Central memory CD8-positive, alpha-beta T cell (primary cell): ENCODE measurements at regions not wholly inside any gene's neighbourhood (a gene's known extent, or its start where the extent isn't known, plus 50 kb on each side); places are given as distances from the start of the nearest gene placed in this dataset.

Experiments used
- ATAC-seq: fragments of 150-1000 bp; cut with Tn5 transposase; replicated peaks from 2 replicates; pipeline ENCODE4 v1.10.0; 2022; ENCODE audit warnings: mild to moderate bottlenecking, moderate FRiP score, moderate number of reproducible peaks; ENCODE audit not compliant: poor library complexity, severe bottlenecking; ENCODE audit errors: extremely low read depth
- DNase-seq, 2 donors: peaks; one replicate each; pipeline ENCODE4 v3.0.0; 2021; ENCODE audit warnings: low spot score in 2 of 2
- H3K27ac Mint-ChIP-seq: one replicate; pipeline ENCODE4 v1.8.0; 2022; ENCODE audit warnings: low read depth, mild to moderate bottlenecking, moderate library complexity, mixed read lengths
- H3K27me3 Mint-ChIP-seq: one replicate; pipeline ENCODE4 v1.8.0; 2022; ENCODE audit warnings: mixed read lengths
- H3K36me3 Mint-ChIP-seq: one replicate; pipeline ENCODE4 v1.8.0; 2022; ENCODE audit warnings: mild to moderate bottlenecking, moderate library complexity, mixed read lengths; ENCODE audit not compliant: insufficient read depth
- H3K4me1 Mint-ChIP-seq: one replicate; pipeline ENCODE4 v1.8.0; 2022; ENCODE audit warnings: mixed read lengths
- H3K4me3 Mint-ChIP-seq: one replicate; pipeline ENCODE4 v1.8.0; 2022; ENCODE audit warnings: mild to moderate bottlenecking, moderate library complexity, mixed read lengths
- H3K9me3 Mint-ChIP-seq: one replicate; pipeline ENCODE4 v1.8.0; 2022; ENCODE audit warnings: mixed read lengths

DNA sequence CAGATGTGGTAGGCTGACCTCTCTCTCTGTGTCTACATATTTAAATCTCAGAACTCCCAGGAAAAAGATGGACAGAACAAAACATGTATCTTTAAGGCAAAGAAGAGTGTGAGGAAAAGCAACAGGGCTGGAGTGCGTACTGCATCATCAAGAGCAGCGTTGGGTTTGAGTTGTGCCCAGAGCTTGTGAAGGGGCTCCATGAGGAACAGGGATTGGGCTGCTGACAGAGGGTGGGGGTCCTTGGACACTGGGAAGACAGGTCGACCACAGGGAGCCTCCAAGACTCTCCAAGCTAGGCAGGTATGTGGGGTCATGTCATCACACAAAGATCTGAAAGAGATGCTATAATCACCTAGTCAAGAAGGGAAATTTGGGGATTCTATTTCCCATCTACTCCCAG, 309.9 kb downstream of the IRX1 start:
- no peaks in the 10 kb centered on the region for H3K4me1 Mint-ChIP-seq
- H3K27ac Mint-ChIP-seq: no peak overlapping the region
- no peak overlapping the region for H3K4me3 Mint-ChIP-seq
- H3K9me3 Mint-ChIP-seq: peaks cover 30% of the 10 kb centered on the region
- H3K36me3 Mint-ChIP-seq: no peaks in the 10 kb centered on the region
- ATAC-seq: no peak
- H3K27me3 Mint-ChIP-seq: no peaks in the 10 kb centered on the region
- DNase-seq: no peak

DNA sequence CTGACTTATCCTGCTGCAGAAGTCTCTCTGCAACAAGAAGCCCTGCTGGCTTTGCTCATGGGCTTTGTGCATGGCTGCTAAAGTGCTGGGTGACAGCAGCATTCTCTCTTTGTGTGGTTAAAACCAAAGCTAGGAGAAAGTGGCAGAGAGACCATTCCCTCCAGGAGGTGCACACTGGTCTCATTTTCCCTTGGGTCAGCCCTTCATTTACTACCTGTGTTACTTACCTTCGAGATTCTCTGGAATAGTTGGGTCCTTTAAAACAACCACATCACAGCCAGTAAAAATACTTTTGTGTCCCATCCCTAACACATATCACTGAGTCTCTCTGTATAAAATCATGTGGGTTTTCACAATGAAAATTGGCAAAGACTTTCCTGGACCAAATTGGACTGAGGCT, 315.5 kb downstream of the IRX1 start:
- Mint-ChIP-seq H3K27ac (no peak overlapping the region), H3K4me3 (no peak overlapping the region), H3K36me3 (no peaks in the 10 kb centered on the region), H3K4me1 (no peaks in the 10 kb centered on the region), H3K27me3 (no peaks in the 10 kb centered on the region), H3K9me3 (peaks cover 36% of the 10 kb centered on the region)
- ATAC-seq (no peak), DNase-seq (no peak)

DNA sequence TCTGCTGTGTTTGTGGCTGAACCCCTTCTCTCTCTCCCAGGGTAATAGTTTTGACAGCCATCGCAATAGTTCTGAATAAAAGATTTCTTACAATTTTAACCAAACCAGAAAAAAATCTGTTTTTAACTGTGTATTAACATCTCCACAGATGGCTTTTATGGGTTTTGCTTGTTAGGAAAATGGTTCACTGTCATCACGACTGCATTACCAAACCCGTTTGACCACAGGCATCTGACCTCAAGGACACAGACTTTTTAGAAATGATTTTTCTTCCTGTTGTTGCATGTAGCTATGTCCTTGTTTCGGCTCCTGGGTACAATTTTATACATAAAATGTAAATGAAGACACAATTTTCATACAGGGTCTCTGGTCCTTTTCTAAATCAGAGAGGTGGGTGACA, 316.1 kb downstream of the IRX1 start:
- Mint-ChIP-seq H3K4me3 (no peak overlapping the region), H3K27ac (no peak overlapping the region), H3K4me1 (no peaks in the 10 kb centered on the region), H3K36me3 (no peaks in the 10 kb centered on the region), H3K9me3 (peaks cover 31% of the 10 kb centered on the region), H3K27me3 (no peaks in the 10 kb centered on the region)
- ATAC-seq: no peak
- DNase-seq: no peak

DNA sequence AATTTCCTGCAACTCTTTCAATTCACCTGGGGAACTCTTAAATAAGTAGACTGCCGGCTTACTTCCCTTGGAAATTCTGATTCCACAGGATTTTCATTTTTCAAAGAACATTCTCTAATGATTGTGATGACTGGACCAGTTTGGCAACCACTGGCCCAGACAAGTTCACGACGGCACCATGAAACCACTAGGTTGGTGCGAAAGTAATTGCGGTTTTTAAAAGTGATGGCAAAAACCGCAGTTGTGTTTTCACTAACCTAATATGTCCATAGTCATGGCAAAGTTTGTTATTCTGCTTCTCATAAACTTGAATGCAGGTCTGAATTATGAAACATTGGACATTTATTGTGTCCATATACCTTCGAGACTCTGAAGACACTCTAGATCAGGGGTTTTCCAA, 317.2 kb downstream of the IRX1 start:
- H3K36me3 Mint-ChIP-seq: no peaks in the 10 kb centered on the region
- H3K4me1 Mint-ChIP-seq: no peaks in the 10 kb centered on the region
- no peak for ATAC-seq
- H3K27me3 Mint-ChIP-seq: no peaks in the 10 kb centered on the region
- peaks cover 37% of the 10 kb centered on the region for H3K9me3 Mint-ChIP-seq
- no peak overlapping the region for H3K27ac Mint-ChIP-seq
- no peak for DNase-seq
- no peak overlapping the region for H3K4me3 Mint-ChIP-seq

DNA sequence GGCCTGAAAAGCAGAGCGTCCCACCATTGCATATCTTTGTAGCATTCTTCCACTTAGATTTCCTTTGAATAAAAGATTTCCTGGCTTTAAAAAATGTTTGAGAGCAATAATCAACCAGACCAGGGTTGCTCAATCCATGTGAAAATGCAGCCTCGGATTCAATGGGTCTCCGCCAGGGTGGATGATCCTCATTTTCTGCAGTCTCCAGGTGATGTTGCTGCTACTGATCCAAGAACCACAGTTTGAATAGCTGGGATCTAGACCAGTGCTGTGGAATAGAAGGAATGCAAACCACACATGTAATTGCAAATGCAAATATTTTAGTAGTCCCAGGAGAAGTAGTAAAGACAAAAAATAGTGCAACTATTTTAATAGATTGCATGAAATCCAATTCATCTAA, 317.6 kb downstream of the IRX1 start:
- Mint-ChIP-seq H3K27ac (no peak overlapping the region), H3K4me1 (no peaks in the 10 kb centered on the region), H3K4me3 (no peak overlapping the region), H3K36me3 (no peaks in the 10 kb centered on the region), H3K27me3 (no peaks in the 10 kb centered on the region), H3K9me3 (peaks cover 34% of the 10 kb centered on the region)
- no peak for DNase-seq
- no peak for ATAC-seq

DNA sequence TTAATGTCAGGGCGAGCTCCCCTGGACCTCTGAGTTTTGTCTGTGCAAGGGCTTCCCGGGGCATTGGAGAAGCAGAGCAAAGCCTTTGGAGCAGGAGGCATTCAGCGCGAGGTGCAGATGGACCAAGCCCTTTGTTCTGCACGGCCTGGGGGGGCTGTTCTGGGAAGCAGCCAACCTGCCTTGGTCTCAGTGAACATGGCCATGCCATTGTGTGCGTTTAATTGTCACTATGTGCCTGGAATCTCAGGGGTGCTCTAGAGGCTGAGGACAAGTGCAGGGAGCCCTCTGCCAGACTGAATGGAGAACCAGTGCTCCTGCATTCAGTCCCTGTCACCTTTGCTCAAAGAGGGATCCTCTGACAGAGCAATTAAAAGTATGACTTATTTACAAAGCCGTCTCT, 329.4 kb downstream of the IRX1 start:
- ATAC-seq (no peak), DNase-seq (no peak)
- Mint-ChIP-seq H3K9me3 (peaks cover 25% of the 10 kb centered on the region), H3K4me1 (no peaks in the 10 kb centered on the region), H3K36me3 (no peaks in the 10 kb centered on the region), H3K4me3 (no peak overlapping the region), H3K27me3 (no peaks in the 10 kb centered on the region), H3K27ac (no peak overlapping the region)

DNA sequence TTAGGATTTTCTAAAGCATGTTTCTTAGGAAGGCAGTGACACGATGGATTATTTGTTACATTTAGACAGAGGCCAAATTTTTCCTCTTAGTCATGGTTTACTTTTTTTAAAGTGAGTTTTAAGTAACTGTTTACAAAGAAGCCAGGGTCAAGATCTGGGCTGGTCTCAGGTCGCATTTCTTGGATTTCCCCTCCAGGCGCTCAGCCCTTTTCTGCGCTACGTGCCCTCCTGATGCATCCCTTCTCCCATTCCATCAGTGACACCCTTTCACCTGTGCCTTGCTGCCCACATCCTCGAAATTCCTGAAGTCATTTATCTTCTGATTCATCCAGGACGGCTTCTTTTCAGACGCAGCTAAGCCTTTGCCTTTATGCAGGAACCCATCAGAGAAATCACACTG, 330.3 kb downstream of the IRX1 start:
- Mint-ChIP-seq H3K4me1 (no peaks in the 10 kb centered on the region), H3K9me3 (peaks cover 25% of the 10 kb centered on the region), H3K36me3 (no peaks in the 10 kb centered on the region), H3K27ac (no peak overlapping the region), H3K4me3 (no peak overlapping the region), H3K27me3 (no peaks in the 10 kb centered on the region)
- ATAC-seq (no peak), DNase-seq (no peak)

DNA sequence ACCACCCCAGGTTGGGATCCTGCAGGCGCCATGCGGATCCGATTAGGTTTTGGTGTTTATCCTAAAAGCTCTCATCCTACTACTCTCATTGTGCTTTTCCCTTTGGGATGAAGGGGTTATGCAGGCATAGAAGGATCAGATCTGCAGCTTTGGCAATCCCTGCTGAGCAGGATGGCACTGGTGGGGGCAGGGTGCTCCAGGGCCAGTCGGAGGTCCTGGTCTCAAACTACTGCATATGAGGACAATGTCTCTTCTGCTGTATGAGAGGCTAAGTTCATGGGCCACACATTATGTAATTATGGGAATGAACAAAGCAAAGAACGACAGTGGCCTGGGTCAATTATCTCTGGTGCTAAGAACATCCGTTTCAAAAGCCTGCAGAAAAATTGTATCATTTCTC, 334.2 kb downstream of the IRX1 start:
- Mint-ChIP-seq H3K27ac (no peak overlapping the region), H3K27me3 (no peaks in the 10 kb centered on the region), H3K9me3 (peaks cover 24% of the 10 kb centered on the region), H3K4me3 (no peak overlapping the region), H3K4me1 (no peaks in the 10 kb centered on the region), H3K36me3 (no peaks in the 10 kb centered on the region)
- ATAC-seq (no peak), DNase-seq (no peak)

DNA sequence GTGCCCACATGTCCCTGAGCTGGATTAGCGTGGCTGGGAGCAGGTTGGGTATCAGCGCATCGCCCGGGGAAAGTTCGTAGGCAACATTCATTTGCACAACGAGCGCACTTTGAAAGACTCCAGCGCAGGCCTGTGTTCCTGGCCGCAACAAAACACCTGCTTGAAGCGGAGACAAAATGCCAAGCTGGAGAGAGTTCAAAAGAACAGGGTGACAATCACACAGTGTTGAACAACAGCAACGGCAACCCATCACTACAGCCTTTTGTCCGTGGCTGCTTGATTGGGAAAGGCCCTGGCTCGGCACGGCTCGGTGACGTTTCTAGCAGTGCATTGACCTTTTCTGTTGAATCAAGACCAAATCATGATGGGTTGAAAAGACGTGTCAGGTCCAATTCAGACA, 336.3 kb downstream of the IRX1 start:
- H3K4me3 Mint-ChIP-seq: no peak overlapping the region
- H3K9me3 Mint-ChIP-seq: peaks cover 27% of the 10 kb centered on the region
- no peak for DNase-seq
- no peak for ATAC-seq
- no peaks in the 10 kb centered on the region for H3K27me3 Mint-ChIP-seq
- H3K36me3 Mint-ChIP-seq: no peaks in the 10 kb centered on the region
- H3K27ac Mint-ChIP-seq: no peak overlapping the region
- no peaks in the 10 kb centered on the region for H3K4me1 Mint-ChIP-seq

DNA sequence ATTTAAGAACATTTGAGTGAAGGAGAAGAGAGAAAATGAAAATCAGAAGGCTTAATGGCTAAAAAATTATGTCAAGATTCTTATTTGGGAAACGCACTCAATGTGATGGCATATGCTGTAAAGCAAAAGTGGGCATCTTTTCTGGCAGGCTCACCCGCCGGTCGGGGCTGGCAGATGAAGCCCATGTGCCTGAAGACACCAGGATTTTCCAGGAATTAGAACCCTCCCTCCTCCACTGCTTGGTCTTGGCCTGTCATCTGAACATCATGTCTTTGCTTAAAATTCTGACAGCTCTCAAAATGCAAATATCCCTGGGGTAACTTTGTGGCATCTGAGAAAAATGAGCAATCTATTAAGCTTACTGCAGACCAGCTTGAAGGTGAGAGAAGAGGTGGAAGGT, 337.9 kb downstream of the IRX1 start:
- peaks cover 15% of the 10 kb centered on the region for H3K9me3 Mint-ChIP-seq
- H3K27me3 Mint-ChIP-seq: no peaks in the 10 kb centered on the region
- no peak for DNase-seq
- H3K4me3 Mint-ChIP-seq: no peak overlapping the region
- ATAC-seq: no peak
- no peaks in the 10 kb centered on the region for H3K4me1 Mint-ChIP-seq
- H3K36me3 Mint-ChIP-seq: no peaks in the 10 kb centered on the region
- H3K27ac Mint-ChIP-seq: no peak overlapping the region

DNA sequence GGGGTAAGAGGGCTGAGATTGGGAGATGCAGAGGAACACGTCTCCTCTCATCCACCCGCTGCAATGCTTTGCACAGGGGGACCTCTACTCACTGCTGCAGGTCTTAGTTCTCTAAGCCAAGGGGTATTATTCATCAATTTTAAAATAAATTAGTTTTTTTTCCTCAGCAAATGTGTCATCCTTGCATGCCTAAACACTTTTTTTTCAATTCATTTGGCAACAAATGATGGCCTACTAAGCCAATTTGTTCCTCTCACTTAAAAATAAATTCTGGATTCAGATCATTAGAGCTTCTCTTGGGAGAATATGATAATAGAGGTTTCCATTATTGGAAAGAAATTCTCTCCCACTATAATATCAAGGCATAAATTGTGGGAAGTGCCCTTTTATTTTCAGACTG, 338.3 kb downstream of the IRX1 start:
- Mint-ChIP-seq H3K27ac (no peak overlapping the region), H3K9me3 (peaks cover 11% of the 10 kb centered on the region), H3K27me3 (no peaks in the 10 kb centered on the region), H3K36me3 (no peaks in the 10 kb centered on the region), H3K4me1 (no peaks in the 10 kb centered on the region), H3K4me3 (no peak overlapping the region)
- no peak for DNase-seq
- ATAC-seq: no peak

DNA sequence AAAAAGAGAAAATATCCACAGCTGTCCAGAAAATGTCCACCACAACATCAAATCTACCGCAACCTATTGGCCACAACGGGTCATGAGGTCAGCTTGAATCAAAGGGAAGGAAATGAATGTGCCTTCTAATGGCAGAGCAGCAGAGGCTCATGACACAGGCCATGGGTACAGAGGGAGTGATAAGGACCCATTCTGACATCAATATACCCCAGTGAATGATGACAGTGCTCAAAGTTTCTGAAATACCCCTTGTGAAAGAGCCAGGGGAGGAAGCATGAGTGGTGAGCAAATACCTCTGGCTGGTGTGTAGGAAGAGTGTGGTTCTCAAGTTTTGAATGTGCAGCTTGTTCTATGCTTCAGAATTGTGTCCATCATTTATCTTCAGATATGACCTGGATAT, 348.2 kb downstream of the IRX1 start:
- H3K27ac Mint-ChIP-seq: no peak overlapping the region
- no peak overlapping the region for H3K4me3 Mint-ChIP-seq
- H3K27me3 Mint-ChIP-seq: no peaks in the 10 kb centered on the region
- peaks cover 13% of the 10 kb centered on the region for H3K9me3 Mint-ChIP-seq
- H3K36me3 Mint-ChIP-seq: peaks cover 1% of the 10 kb centered on the region
- ATAC-seq: no peak
- DNase-seq: no peak
- H3K4me1 Mint-ChIP-seq: no peaks in the 10 kb centered on the region

DNA sequence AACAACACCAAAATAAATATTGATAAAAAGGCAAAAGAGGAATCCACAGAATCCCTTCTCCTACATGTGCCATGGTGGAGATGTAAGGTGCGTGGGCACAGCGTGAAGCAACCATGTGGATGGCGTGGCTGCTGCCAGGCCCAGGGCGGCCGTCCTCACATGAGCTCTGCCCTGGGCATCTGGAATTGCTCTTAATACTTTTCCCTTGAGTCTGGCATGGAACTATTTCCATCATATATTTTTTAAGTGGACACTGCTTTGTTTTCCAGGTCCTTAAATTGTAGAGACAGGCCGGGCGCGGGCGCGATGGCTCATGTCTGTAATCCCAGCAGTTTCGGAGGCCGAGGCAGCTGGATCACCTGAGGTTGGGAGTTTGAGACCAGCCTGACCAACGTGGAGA, 349.3 kb downstream of the IRX1 start:
- Mint-ChIP-seq H3K27ac (no peak overlapping the region), H3K36me3 (peaks cover 1% of the 10 kb centered on the region), H3K9me3 (peaks cover 9% of the 10 kb centered on the region), H3K27me3 (no peaks in the 10 kb centered on the region), H3K4me1 (no peaks in the 10 kb centered on the region), H3K4me3 (no peak overlapping the region)
- no peak for DNase-seq
- no peak for ATAC-seq

DNA sequence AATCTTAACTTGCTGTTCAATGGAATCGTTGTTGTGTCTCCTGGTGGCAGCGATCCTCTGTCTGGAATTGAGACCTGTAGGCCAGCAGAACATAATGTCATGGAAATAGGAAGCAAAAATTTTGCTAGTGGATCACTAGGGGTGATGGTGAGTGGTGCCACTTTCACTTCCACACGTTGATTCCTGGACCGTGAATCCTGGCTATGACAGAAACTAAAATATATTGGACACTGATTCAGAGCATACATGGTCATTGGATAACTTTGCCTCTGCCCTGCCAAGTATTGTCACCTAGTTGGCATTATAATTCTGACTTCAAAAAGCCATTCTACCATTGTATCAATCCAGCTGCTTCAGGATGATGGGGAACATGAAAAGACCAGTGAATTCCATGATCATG, 353.2 kb downstream of the IRX1 start:
- peaks cover 5% of the 10 kb centered on the region for H3K9me3 Mint-ChIP-seq
- no peak overlapping the region for H3K4me3 Mint-ChIP-seq
- ATAC-seq (no peak), DNase-seq (no peak)
- no peak overlapping the region for H3K27ac Mint-ChIP-seq
- H3K36me3 Mint-ChIP-seq: peaks cover 3% of the 10 kb centered on the region
- H3K4me1 Mint-ChIP-seq: no peaks in the 10 kb centered on the region
- no peaks in the 10 kb centered on the region for H3K27me3 Mint-ChIP-seq
